ENCODE measurements at regions not wholly inside any gene's neighbourhood (a gene's known extent, or its start where the extent isn't known, plus 50 kb on each side); places are given as distances from the start of the nearest gene placed in this dataset.

- no peak overlapping the region for H2AFZ ChIP-seq (ENCODE audit: low read depth)
- CTCF ChIA-PET = interaction anchor here (0.6 kb wide), 1 partner anchor 83 kb away, joined by 3 read pairs; no protein-coding TSS in a partner anchor
- H3K9ac ChIP-seq = no peak overlapping the region
- H3K27ac ChIP-seq (ENCODE audit: low read depth in 2 of 2, low read length in 1 of 2) = no peak overlapping the region
- H3K4me2 ChIP-seq = no peak overlapping the region
- no peaks in the 10 kb centered on the region for H3K9me3 ChIP-seq
- no peaks in the 10 kb centered on the region for H3K79me2 ChIP-seq (ENCODE audit: insufficient read depth)
- H3F3A ChIP-seq (replicated peaks; ENCODE audit: insufficient read depth) = no peaks in the 10 kb centered on the region
- H3K4me3 ChIP-seq (ENCODE audit: low read depth in 2 of 2, low read length in 1 of 2) = no peak overlapping the region
- H3K9me2 ChIP-seq = no peaks in the 10 kb centered on the region
- no peak for DNase-seq
- no peaks in the 10 kb centered on the region for H4K20me1 ChIP-seq (ENCODE audit: insufficient read depth)
- POLR2A ChIA-PET = no interaction called here
- no peaks in the 10 kb centered on the region for H3K27me3 ChIP-seq (ENCODE audit: insufficient read depth)
- TF ChIP-seq PBX3 (IDR thresholded peaks at IDR 0.05) = no peak
- TF ChIP-seq RFX5 (IDR thresholded peaks at IDR 0.05; ENCODE audit: low read length) = no peak
- H3K4me1 ChIP-seq (ENCODE audit: control insufficient read depth in 1 of 2, insufficient read depth in 2 of 2, low read depth in 1 of 2, low read length in 1 of 2) = no peaks in the 10 kb centered on the region
- H3K36me3 ChIP-seq (replicated peaks in 1 of 2; ENCODE audit: control insufficient read depth in 1 of 2, insufficient read depth in 2 of 2, low read length in 1 of 2) = no peaks in the 10 kb centered on the region
Observed at GRCh38 chr1:69103213-69103612, 464.5 kb upstream of the LRRC7 start.

GRCh38 chr1:69103705-69104385 lies 463.9 kb upstream of the LRRC7 start:
- H3K9me3 ChIP-seq = no peaks in the 10 kb centered on the region
- H3K9ac ChIP-seq = no peak overlapping the region
- no peak overlapping the region for H3K27ac ChIP-seq (ENCODE audit: low read depth in 2 of 2, low read length in 1 of 2)
- POLR2A ChIA-PET = no interaction called here
- H3K4me3 ChIP-seq (ENCODE audit: low read depth in 2 of 2, low read length in 1 of 2) = no peak overlapping the region
- H4K20me1 ChIP-seq (ENCODE audit: insufficient read depth) = no peaks in the 10 kb centered on the region
- no peaks in the 10 kb centered on the region for H3K27me3 ChIP-seq (ENCODE audit: insufficient read depth)
- TF ChIP-seq EP300 (IDR thresholded peaks at IDR 0.05; ENCODE audit: borderline replicate concordance in 1 of 2, low read depth in 1 of 2, low read length in 1 of 2) (no peak), FOXJ3 (CRISPR knock-in tag; IDR thresholded peaks at IDR 0.05) (no peak), MEF2A (IDR thresholded peaks at IDR 0.05; ENCODE audit: borderline replicate concordance, low read depth) (no peak), POLR2AphosphoS5 (IDR thresholded peaks at IDR 0.05; ENCODE audit: low read depth, low read length) (no peak), NFIC (IDR thresholded peaks at IDR 0.05; ENCODE audit: borderline replicate concordance) (no peak), NRF1 (IDR thresholded peaks at IDR 0.05; ENCODE audit: low read depth, low read length) (no peak), USF1 (IDR thresholded peaks at IDR 0.05; ENCODE audit: borderline replicate concordance, low read depth) (no peak), JUND (IDR thresholded peaks at IDR 0.05) (no peak), CHD2 (IDR thresholded peaks at IDR 0.05; ENCODE audit: low read length, partially characterized antibody) (no peak), SIN3A (IDR thresholded peaks at IDR 0.05; ENCODE audit: borderline replicate concordance, low read depth, low read length) (no peak)
- DNase-seq = no peak
- 20% methylated on average over 2 of the region's 2 CpGs for WGBS (ENCODE audit: low lambda C conversion rate)
- no peak overlapping the region for H3K4me2 ChIP-seq
- no peaks in the 10 kb centered on the region for H3K9me2 ChIP-seq
- no peaks in the 10 kb centered on the region for H3F3A ChIP-seq (replicated peaks; ENCODE audit: insufficient read depth)
- no peaks in the 10 kb centered on the region for H3K79me2 ChIP-seq (ENCODE audit: insufficient read depth)
- H2AFZ ChIP-seq (ENCODE audit: low read depth) = no peak overlapping the region
- CTCF ChIA-PET = no interaction called here
- no peaks in the 10 kb centered on the region for H3K4me1 ChIP-seq (ENCODE audit: control insufficient read depth in 1 of 2, insufficient read depth in 2 of 2, low read depth in 1 of 2, low read length in 1 of 2)
- H3K36me3 ChIP-seq (replicated peaks in 1 of 2; ENCODE audit: control insufficient read depth in 1 of 2, insufficient read depth in 2 of 2, low read length in 1 of 2) = no peaks in the 10 kb centered on the region

Measured in SK-N-SH (cell line).